ENCODE measurements at regions not wholly inside any gene's neighbourhood (a gene's known extent, or its start where the extent isn't known, plus 50 kb on each side); places are given as distances from the start of the nearest gene placed in this dataset.

- no peak for DNase-seq (ENCODE audit: low read depth)
- TF ChIP-seq CTCF (IDR thresholded peaks at IDR 0.05; ENCODE audit: control insufficient read depth, insufficient read depth, low read depth, low read length, missing control alignments), result no peak
- H3K4me3 ChIP-seq (ENCODE audit: control insufficient read depth, low read depth, low read length), result no peak overlapping the region
Measured at GRCh38 chr12:41762691-41763090, 382.0 kb downstream of the GXYLT1 start.

GRCh38 chr12:41745593-41745992 is 399.1 kb downstream of the GXYLT1 start:
- no peak for TF ChIP-seq CTCF (IDR thresholded peaks at IDR 0.05; ENCODE audit: control insufficient read depth, insufficient read depth, low read depth, low read length, missing control alignments)
- DNase-seq (ENCODE audit: low read depth), result no peak
- no peak overlapping the region for H3K4me3 ChIP-seq (ENCODE audit: control insufficient read depth, low read depth, low read length)

- TF ChIP-seq CTCF (IDR thresholded peaks at IDR 0.05; ENCODE audit: control insufficient read depth, insufficient read depth, low read depth, low read length, missing control alignments), result no peak
- no peak for DNase-seq (ENCODE audit: low read depth)
- no peak overlapping the region for H3K4me3 ChIP-seq (ENCODE audit: control insufficient read depth, low read depth, low read length)
Measured at GRCh38 chr12:41743835-41744234, 400.8 kb downstream of the GXYLT1 start.

GRCh38 chr12:41739066-41739465 is 405.6 kb downstream of the GXYLT1 start:
- TF ChIP-seq CTCF (IDR thresholded peaks at IDR 0.05; ENCODE audit: control insufficient read depth, insufficient read depth, low read depth, low read length, missing control alignments), result no peak
- no peak for DNase-seq (ENCODE audit: low read depth)
- no peak overlapping the region for H3K4me3 ChIP-seq (ENCODE audit: control insufficient read depth, low read depth, low read length)

GRCh38 chr12:41737423-41737822 is 407.3 kb downstream of the GXYLT1 start:
- no peak for TF ChIP-seq CTCF (IDR thresholded peaks at IDR 0.05; ENCODE audit: control insufficient read depth, insufficient read depth, low read depth, low read length, missing control alignments)
- no peak overlapping the region for H3K4me3 ChIP-seq (ENCODE audit: control insufficient read depth, low read depth, low read length)
- no peak for DNase-seq (ENCODE audit: low read depth)

GRCh38 chr12:41736436-41736835 is 408.2 kb downstream of the GXYLT1 start:
- DNase-seq (ENCODE audit: low read depth), result no peak
- no peak for TF ChIP-seq CTCF (IDR thresholded peaks at IDR 0.05; ENCODE audit: control insufficient read depth, insufficient read depth, low read depth, low read length, missing control alignments)
- no peak overlapping the region for H3K4me3 ChIP-seq (ENCODE audit: control insufficient read depth, low read depth, low read length)

- no peak for DNase-seq (ENCODE audit: low read depth)
- no peak for TF ChIP-seq CTCF (IDR thresholded peaks at IDR 0.05; ENCODE audit: control insufficient read depth, insufficient read depth, low read depth, low read length, missing control alignments)
- H3K4me3 ChIP-seq (ENCODE audit: control insufficient read depth, low read depth, low read length), result no peak overlapping the region
Measured at GRCh38 chr12:41731691-41732090, 413.0 kb downstream of the GXYLT1 start.
